HG03520 (cell line): ENCODE measurements at regions not wholly inside any gene's neighbourhood (a gene's known extent, or its start where the extent isn't known, plus 50 kb on each side); places are given as distances from the start of the nearest gene placed in this dataset.
"Not testable (repeated sequence)": the region's sequence is repeated elsewhere in the genome, so short reads cannot be mapped to it uniquely, and the experiment has no call there.

Source experiments
- ATAC-seq: cut with Tn5 transposase; IDR thresholded peaks from one replicate; pipeline ENCODE4 v1.9.1; 2021; ENCODE audit warnings: mild to moderate bottlenecking, moderate library complexity; ENCODE audit not compliant: unreplicated experiment

DNA sequence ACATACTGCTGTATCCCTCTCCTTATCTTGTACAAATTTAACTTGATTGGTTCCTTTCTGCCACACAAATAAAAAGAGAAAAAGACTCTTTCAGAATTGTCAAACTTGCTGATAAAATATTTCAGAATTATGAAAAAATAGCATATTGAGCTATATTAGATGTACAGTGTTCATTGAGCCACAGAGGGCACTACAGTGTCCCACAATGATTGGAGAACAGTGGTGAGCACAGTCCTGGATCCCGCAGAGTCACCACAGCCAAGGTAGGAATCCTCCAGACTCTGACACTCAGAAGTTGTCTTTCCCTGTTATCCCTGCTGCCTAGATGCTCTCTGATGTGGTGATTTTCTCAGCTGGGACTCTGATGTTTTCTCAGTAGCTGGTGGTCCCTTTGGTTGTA lies 1281.3 kb upstream of the ZEB2 start:
- no peak for ATAC-seq

DNA sequence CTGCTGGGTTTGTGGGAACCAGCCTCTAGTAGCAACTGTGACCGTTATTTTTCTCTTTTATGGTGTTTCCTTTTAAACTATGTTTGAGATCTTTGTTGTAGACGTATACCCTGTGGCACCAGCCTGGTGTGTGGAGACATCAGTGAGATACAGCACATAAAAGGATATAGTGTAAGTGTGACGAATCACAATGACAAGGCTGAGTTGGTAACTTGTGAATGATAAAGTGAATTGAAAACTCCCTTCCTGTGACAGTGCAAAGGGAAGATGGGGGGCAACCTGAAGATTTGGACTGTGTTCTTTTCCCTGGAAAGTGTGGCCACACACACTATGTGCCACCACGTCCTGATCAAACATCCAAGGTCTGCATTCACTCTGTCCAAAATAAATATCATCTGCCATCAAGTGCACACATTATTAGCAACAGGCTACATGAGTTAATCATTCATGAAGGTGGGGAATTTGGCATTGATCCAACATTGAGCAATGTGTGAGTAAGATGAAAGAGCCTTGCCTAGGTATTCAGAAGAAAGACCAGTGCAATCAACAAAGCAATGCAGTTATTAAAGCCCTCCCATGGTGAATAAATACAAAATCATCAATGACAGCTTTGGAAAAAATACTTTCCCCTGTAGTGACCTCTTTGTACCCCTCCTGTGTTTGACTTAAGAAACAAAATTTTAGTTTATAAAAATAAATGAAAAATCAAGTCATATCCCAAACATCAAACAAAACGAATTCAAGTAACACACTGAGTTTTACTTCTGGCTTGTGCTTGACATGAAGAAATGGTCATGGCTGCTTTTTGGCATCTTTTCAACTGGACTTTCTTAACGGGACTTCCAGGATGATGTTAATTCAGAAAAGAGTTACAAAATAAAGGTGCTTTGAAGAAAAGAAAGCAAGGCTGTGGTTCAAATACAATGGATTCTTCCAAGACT lies 1280.5 kb upstream of the ZEB2 start:
- ATAC-seq = no peak

DNA sequence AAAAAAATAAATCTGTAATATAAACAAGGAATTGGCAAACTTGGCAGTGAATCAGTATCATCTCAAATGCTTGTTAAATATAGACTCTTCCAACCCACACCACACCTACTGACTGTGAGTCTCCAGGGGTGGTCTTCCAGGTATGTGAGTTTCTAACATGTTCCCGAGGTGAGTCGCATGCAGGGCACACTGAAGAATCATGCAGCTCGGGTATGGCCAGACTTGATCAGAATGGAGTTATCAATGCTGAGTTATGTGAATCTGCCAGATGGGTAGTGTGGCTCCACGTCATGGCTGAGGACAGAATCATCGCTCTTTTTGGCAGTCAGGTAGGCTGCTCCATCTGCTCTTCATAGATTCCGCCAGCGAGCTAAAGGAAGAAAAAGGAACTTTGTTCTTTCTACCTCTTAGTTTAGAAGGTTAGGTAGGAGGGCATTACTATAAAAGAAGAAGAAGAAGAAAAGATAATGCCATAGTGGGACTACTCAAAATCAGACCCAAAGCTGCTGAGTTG lies 1279.7 kb upstream of the ZEB2 start:
- no peak for ATAC-seq

DNA sequence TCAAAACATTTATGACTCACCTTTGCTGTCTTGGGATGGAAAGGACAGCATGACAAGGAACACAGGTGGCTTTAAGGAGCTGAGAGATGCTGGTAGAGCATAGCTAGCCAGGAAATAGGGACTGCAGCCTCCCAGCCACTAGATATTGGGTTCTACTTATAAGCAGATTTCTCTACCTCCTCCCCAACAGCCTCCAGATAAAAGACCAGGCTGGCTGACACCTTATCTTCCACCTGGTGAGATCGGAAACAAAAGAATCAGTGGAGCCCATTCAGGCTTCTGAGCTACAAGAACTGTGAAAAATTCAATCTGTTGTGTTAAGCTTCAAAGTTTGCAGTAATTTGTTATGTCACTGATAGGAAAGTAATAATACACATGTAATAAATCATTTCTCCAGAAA lies 1278.5 kb upstream of the ZEB2 start:
- ATAC-seq = no peak

DNA sequence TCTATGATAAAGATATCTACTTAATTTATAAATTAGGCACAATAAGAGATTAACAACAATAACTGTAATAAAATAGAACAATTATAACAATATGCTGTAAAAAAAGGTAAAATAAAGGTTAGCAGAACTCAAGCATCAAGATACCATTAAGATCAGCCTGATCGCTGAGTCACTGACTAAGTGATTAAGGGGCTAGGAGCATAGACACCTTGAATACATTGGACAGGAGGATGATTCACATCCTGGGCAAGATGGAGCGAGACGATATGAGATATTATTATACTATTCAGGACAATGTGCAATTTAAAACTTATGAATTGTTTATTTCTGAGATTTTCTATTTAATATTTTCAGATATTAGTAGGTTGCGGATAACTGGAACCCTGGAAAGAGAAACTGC lies 1277.8 kb upstream of the ZEB2 start:
- ATAC-seq = no peak

DNA sequence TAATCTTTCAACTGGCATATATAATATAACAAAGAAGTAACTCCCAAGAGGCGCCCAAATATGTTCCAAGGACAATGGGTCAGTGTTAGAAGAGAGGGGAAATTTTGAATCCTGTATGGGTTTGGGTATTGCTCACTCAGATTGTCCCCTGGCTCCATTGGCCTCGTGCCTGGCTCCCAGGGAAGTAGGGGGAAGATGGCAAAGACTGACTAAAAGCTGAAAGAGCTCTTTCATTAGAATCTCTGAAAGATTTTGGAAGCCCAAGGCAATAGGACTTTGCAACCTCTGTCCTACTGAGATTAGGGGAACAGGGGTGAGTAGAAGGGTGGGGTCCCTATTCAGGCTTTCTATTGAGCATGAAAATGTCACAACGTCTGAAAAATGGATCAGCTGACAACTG lies 1272.8 kb upstream of the ZEB2 start:
- ATAC-seq = no peak

DNA sequence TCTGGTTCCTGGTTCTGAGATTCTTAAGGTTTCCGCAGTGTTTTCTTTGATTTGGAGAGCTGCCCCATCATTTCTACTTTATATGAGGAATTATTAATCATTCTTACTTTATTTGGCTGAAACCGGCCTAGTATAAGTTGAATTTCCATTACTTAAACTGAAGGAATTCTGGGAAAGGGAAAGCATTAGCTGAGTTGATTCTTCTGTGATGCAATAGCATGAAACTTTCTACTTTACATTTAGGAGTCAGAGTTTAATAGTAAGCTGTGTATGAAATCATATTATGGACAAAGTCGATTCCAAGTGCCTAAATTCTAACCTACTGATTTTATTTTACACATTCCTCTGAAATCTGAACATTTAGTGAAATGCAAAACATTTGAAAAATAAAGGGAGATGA lies 1269.7 kb upstream of the ZEB2 start:
- no peak for ATAC-seq

DNA sequence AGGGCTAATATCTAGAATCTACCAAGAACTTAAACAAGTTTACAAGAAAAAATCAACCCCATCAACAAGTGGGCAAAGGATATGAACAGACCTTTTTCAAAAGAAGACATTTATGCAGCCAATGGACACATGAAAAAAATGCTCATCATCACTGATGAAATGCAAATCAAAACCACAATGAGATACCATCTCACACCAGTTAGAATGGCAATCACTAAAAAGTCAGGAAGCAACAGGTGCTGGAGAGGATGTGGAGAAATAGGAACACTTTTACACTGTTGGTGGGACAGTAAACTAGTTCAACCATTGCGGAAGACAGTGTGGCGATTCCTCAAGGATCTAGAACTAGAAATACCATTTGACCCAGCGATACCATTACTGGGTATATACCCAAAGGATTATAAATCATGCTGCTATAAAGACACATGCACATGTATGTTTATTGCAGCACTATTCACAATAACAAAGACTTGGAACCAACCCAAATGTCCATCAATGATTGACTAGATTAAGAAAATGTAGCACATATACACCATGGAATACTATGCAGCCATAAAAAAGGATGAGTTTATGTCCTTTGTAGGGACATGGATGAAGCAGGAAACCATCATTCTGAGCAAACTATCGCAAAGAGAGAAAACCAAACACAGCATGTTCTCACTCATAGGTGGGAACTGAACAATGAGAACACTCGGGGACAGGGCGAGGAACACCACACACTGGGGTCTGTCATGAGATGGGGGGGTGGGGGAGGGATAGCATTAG lies 1267.9 kb upstream of the ZEB2 start:
- ATAC-seq = not testable (repeated sequence)

DNA sequence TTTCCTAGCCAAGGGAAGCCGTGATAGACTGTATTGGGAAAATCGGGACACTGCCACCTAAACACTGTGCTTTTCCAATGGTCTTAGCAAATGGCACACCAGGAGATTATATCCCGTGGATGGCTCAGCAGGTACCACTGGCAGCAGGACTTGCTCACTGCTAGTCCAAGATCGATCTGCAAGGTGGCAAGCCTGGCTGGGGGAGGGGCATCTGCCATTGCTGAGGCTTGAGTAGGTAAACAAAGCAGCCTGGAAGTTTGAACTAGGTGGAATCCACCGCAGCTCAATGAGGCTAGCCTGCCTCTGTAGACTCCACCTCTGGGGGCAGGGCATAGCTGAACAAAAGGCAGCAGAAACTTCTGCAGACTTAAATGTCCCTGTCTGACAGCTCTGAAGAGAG lies 1262.7 kb upstream of the ZEB2 start:
- ATAC-seq = not testable (repeated sequence)

DNA sequence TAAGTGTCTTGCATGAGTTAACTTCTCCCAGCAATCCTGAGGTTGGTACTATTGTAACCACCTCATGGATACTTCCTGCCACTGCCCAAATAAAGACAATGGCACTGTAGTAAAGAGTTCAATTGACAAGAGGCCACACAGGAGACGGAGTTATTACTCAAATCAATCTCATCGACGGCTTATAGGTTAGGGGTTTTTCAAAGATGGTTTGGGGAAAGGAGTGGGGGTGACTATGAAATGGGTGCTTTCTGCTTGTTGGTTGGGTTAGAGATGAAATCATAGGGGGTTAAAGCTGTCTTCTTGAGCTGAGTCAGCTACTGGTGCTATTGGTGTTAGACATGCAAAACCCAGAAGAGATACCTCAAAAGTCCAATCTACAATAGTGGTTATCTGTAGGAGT lies 1258.0 kb upstream of the ZEB2 start:
- peak; percentile 43 for ATAC-seq

DNA sequence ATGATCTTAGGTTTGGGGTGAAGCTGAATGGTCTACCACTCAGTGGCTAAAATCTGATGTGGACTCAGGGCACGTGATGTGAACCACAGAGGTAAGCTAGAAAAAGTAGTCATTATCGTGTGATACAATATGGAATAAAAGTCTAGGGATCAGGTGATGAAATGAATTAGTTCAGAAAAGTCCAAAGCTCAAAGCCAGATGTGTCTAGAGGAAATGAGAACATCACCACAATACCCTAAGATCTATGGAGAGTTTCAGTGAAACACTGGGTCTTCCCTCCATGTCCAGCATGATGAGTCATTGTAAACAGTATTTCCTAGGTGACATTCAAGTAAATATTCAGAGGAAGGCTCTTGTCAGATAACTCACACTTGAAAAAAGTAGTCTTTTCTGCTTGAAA lies 1257.4 kb upstream of the ZEB2 start:
- ATAC-seq = no peak

DNA sequence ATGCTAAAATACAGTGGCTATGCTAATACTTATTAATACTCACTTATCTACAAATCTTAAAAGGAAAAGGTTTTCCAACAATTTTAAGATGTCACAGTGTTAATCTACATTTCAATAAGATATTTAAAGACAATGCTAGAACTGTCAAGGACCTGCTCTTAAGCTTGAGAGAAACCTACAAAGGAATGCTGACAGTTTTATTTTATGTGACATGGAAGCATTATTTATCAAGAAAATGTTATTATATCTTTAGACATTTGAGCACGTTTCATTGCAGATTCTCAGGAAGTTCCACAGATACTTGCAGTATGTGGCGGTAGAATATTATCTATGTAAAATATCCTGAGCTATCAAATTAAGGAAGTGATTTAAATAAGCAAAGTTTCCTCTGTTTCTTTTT lies 1255.7 kb upstream of the ZEB2 start:
- ATAC-seq = no peak

DNA sequence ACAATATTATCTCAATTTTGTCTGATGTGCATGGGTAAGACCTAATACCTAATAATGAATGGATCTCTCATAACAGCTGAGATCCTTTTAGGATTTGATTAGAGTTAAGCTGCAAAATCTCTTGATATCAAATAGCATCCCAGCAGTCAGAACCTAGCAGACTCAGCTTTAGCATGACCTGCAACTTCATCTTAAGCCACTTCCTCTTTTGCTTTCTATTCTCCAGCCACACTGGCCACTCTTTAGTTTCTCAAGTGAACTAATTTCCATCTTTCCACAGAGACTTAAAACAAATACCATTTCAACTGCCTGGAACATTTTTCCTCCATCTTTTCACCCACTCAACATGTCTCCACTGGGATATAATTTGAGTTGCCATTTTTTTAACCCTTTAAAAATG lies 1251.6 kb upstream of the ZEB2 start:
- ATAC-seq = peak; percentile 97

DNA sequence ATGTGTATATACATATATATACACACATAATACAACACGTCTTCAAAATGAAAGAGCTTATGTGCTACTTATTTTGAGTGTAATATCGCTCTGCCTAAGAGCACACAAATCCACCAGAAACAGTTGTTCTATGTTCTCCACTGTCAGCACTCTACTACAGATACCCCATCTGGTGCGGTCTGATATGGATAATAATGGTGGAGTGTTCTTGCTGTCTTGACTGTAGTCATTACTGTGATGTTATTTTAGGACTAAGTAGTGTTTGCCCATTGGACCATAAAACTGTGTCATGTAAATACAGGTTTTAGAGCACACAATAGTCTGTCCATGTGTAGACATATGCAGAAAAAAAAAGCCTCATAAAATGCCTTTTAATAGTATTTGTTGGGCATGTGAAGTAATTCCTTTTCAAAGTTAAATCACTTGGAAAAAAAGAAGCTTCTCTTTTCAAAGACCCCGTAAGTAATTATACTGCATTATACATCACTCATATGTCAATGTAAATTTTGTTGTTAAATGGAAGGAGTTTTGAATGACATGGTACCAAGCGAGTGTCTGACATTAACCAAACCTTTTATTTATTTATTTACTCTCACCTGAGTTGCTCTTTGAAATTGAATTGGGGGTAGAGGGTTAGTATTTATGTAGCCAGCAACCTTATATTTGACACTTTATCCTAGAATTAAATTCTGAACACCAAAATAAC lies 1249.2 kb upstream of the ZEB2 start:
- no peak for ATAC-seq

DNA sequence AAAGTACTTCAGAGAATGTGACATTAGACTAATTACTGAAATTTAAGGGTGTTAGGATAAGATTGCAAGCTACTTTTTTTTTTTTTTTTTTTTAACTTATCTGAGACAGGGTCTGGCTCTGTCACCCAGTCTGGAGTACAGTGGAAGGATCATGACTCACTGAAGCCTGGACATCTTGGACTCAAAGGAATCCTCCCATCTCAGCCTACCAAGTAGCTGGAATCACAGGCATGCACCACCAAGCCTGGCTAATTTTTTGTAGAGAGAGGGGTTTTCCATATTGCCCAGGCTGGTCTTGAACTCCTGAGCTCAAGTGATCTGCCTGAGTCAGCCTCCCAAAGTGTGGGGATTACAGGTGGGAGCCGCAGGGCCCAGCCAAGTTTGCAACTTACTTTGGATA lies 1246.0 kb upstream of the ZEB2 start:
- no peak for ATAC-seq

DNA sequence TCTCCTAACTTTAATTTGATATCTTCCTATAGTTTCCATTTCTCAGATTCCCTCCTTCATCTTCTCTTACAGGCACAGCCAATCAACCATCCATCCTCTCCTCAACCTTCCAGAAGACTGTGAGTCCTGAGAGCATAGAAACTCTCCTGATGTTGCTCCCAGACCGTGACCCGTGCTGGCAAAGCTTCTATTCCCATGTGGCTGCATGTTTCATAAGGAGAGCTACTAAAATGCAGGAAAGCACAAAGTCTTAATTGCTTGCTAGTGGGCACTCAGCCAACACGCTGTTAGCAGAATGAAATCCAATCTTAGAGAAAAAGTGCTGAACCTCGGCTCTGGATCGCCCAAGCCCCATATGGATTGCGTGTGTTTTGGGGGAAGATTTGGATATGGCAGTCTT lies 1244.7 kb upstream of the ZEB2 start:
- ATAC-seq = no peak

DNA sequence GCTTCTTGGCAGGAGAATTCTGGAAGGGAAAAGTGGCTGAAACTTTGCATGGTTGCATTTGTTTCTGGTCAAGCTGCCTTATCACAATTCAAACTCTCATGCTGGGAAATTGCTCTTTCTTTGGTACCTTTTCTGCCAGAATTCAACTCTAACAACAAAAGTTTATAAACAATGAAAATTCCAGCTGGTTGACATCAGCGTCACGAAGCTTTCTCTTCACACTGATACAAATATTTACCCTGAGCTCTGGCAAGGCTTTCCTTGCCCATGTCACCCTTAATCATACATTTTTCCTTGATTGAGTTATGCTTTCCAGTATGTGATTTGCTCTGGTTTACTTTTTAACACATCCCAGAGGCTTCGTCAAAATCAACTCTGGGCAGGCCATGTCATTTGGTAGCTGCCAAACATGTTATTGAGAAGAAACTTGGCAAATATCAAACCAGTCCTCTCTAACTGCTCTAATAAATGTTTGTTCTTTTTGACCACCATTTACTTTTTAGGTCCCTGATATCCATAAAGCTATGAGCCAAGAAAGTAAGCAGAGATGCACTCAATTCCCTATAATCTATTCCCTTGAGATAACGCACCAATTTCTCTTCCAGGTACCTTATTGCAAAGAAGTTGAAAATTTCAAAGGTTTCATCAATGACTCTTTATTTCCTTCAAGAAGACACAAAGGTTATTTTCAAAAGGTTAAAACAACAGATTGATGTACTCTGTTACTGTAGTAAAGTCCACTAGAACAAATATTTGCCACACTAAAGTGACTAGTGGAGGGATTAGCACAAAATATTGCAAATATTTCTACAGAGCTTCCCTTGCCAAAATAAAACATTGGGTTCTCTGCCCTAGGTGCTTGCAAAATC lies 1241.1 kb upstream of the ZEB2 start:
- ATAC-seq = no peak

DNA sequence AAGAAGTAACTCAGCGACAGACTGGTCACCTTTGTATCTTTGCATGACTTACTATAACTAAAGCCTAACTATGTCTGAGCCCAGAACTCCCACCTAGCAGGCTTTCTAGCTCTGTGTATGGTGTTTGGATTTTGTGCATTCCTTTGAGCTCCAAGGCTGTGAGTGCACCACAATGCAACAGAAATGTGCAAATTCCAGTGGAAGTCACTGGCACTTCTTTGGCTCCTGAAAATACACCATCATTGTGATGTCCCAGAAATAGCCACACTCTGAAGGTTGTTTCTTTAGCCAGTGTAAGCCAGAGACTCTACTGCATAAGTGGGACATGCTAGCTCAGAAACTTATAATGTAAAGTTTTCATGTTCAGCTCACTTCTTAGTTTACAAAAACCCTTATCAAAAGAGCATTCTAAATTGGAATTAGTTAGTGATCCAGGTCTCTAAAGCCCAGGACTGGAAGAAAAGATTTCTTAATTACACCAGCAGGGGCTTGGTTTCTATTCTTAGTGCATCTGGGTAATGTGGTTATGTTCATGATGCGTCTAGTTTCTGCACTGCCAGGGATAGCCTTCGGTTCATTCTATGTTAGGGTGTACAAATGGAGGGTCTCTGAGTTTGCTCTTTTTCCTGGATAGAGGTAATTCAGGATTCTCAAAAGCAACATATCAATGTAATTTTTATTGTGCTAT lies 1239.5 kb upstream of the ZEB2 start:
- no peak for ATAC-seq

DNA sequence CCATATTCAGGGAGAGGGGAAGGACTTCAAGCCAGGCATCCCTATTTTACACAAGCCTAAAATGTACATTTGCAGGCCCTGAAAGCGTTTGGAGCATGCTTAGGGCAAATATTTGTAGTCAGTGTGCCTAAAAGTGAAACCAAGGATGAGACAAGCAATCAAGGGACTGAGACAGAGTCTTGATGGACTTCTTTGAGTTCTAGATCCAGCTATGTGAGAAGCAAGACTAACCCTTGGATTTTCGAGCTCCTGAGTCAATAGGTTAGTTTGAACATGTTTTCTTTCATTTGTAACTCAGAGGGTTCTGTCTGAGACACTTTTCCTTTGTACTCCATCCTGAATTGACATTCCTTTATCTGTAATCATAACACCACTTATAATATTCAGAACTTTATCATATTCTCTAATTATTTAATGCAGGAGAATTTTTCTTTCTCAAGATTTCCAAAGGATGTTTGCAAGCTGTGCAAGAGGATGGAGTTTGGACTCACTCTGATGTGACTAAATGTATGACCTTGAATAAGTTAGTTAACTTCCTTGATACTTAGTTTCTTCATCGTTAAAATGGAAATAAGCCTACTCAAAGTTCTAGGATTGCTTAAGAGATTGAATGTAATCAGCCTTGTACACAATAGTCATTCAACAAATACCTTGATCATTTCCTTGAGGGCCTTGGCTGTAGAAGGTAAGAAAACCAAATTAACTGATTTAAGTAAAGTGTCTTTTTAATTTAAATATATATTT lies 1237.8 kb upstream of the ZEB2 start:
- ATAC-seq = no peak
